ENCODE measurements at regions not wholly inside any gene's neighbourhood (a gene's known extent, or its start where the extent isn't known, plus 50 kb on each side); places are given as distances from the start of the nearest gene placed in this dataset.
"Not testable (repeated sequence)": the region's sequence is repeated elsewhere in the genome, so short reads cannot be mapped to it uniquely, and the experiment has no call there.

DNA sequence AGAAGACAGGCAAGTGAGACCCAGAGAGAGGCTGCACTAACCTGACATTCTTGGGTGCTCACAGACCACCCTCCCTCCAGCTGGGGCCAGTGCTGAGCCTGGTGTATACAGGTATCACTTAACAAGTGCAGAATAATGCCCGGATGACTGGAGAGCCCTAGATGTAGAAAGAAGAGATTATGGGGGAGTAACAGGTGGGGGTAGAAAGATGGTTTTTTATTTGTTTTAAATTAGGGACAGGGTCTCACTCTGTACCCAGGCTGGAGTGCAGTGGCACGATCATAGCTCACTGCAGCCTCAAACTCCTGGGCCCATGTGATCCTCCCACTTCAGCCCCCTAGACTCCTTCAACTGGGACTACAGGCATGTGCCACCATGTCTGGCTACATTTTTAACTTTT lies 53.1 kb upstream of the CYP2B6 start:
- TF ChIP-seq CREM (IDR thresholded peaks at IDR 0.05; ENCODE audit: low read depth); POLR2AphosphoS5 (IDR thresholded peaks at IDR 0.05; ENCODE audit: low read length); POLR2A (IDR thresholded peaks at IDR 0.05; ENCODE audit: low read depth, low read length); EZH2 (IDR thresholded peaks at IDR 0.05; ENCODE audit: borderline replicate concordance, control insufficient read depth, low read depth, low read length); RCOR1 (conservative IDR thresholded peaks at IDR 0.05; ENCODE audit: low read depth, low read length); JUND (IDR thresholded peaks at IDR 0.05; ENCODE audit: low read depth, low read length): not testable (repeated sequence)
- TF ChIP-seq, protein P1, sequence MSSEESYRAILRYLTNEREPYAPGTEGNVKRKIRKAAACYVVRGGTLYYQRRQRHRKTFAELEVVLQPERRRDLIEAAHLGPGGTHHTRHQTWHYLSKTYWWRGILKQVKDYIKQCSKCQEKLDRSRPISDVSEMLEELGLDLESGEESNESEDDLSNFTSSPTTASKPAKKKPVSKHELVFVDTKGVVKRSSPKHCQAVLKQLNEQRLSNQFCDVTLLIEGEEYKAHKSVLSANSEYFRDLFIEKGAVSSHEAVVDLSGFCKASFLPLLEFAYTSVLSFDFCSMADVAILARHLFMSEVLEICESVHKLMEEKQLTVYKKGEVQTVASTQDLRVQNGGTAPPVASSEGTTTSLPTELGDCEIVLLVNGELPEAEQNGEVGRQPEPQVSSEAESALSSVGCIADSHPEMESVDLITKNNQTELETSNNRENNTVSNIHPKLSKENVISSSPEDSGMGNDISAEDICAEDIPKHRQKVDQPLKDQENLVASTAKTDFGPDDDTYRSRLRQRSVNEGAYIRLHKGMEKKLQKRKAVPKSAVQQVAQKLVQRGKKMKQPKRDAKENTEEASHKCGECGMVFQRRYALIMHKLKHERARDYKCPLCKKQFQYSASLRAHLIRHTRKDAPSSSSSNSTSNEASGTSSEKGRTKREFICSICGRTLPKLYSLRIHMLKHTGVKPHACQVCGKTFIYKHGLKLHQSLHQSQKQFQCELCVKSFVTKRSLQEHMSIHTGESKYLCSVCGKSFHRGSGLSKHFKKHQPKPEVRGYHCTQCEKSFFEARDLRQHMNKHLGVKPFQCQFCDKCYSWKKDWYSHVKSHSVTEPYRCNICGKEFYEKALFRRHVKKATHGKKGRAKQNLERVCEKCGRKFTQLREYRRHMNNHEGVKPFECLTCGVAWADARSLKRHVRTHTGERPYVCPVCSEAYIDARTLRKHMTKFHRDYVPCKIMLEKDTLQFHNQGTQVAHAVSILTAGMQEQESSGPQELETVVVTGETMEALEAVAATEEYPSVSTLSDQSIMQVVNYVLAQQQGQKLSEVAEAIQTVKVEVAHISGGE (CRISPR knock-in tag; IDR thresholded peaks at IDR 0.05): not testable (repeated sequence)
- TF ChIP-seq, protein P2, sequence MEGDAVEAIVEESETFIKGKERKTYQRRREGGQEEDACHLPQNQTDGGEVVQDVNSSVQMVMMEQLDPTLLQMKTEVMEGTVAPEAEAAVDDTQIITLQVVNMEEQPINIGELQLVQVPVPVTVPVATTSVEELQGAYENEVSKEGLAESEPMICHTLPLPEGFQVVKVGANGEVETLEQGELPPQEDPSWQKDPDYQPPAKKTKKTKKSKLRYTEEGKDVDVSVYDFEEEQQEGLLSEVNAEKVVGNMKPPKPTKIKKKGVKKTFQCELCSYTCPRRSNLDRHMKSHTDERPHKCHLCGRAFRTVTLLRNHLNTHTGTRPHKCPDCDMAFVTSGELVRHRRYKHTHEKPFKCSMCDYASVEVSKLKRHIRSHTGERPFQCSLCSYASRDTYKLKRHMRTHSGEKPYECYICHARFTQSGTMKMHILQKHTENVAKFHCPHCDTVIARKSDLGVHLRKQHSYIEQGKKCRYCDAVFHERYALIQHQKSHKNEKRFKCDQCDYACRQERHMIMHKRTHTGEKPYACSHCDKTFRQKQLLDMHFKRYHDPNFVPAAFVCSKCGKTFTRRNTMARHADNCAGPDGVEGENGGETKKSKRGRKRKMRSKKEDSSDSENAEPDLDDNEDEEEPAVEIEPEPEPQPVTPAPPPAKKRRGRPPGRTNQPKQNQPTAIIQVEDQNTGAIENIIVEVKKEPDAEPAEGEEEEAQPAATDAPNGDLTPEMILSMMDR (IDR thresholded peaks at IDR 0.05 in 2 of 3, conservative IDR thresholded peaks at IDR 0.05 in 1 of 3; ENCODE audit: control insufficient read depth in 2 of 3, extremely low read depth in 1 of 3, insufficient read depth in 1 of 3, low read depth in 3 of 3, low read length in 3 of 3): not testable (repeated sequence)
- TF ChIP-seq, protein P3, sequence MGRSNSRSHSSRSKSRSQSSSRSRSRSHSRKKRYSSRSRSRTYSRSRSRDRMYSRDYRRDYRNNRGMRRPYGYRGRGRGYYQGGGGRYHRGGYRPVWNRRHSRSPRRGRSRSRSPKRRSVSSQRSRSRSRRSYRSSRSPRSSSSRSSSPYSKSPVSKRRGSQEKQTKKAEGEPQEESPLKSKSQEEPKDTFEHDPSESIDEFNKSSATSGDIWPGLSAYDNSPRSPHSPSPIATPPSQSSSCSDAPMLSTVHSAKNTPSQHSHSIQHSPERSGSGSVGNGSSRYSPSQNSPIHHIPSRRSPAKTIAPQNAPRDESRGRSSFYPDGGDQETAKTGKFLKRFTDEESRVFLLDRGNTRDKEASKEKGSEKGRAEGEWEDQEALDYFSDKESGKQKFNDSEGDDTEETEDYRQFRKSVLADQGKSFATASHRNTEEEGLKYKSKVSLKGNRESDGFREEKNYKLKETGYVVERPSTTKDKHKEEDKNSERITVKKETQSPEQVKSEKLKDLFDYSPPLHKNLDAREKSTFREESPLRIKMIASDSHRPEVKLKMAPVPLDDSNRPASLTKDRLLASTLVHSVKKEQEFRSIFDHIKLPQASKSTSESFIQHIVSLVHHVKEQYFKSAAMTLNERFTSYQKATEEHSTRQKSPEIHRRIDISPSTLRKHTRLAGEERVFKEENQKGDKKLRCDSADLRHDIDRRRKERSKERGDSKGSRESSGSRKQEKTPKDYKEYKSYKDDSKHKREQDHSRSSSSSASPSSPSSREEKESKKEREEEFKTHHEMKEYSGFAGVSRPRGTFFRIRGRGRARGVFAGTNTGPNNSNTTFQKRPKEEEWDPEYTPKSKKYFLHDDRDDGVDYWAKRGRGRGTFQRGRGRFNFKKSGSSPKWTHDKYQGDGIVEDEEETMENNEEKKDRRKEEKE (IDR thresholded peaks at IDR 0.05): not testable (repeated sequence)
- TF ChIP-seq, protein P4, sequence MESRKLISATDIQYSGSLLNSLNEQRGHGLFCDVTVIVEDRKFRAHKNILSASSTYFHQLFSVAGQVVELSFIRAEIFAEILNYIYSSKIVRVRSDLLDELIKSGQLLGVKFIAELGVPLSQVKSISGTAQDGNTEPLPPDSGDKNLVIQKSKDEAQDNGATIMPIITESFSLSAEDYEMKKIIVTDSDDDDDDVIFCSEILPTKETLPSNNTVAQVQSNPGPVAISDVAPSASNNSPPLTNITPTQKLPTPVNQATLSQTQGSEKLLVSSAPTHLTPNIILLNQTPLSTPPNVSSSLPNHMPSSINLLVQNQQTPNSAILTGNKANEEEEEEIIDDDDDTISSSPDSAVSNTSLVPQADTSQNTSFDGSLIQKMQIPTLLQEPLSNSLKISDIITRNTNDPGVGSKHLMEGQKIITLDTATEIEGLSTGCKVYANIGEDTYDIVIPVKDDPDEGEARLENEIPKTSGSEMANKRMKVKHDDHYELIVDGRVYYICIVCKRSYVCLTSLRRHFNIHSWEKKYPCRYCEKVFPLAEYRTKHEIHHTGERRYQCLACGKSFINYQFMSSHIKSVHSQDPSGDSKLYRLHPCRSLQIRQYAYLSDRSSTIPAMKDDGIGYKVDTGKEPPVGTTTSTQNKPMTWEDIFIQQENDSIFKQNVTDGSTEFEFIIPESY (IDR thresholded peaks at IDR 0.05): not testable (repeated sequence)
- TF ChIP-seq, protein P5, sequence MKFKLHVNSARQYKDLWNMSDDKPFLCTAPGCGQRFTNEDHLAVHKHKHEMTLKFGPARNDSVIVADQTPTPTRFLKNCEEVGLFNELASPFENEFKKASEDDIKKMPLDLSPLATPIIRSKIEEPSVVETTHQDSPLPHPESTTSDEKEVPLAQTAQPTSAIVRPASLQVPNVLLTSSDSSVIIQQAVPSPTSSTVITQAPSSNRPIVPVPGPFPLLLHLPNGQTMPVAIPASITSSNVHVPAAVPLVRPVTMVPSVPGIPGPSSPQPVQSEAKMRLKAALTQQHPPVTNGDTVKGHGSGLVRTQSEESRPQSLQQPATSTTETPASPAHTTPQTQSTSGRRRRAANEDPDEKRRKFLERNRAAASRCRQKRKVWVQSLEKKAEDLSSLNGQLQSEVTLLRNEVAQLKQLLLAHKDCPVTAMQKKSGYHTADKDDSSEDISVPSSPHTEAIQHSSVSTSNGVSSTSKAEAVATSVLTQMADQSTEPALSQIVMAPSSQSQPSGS (IDR thresholded peaks at IDR 0.05; ENCODE audit: low read length): not testable (repeated sequence)
- TF ChIP-seq, protein P6, sequence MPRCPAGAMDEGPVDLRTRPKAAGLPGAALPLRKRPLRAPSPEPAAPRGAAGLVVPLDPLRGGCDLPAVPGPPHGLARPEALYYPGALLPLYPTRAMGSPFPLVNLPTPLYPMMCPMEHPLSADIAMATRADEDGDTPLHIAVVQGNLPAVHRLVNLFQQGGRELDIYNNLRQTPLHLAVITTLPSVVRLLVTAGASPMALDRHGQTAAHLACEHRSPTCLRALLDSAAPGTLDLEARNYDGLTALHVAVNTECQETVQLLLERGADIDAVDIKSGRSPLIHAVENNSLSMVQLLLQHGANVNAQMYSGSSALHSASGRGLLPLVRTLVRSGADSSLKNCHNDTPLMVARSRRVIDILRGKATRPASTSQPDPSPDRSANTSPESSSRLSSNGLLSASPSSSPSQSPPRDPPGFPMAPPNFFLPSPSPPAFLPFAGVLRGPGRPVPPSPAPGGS (IDR thresholded peaks at IDR 0.05; ENCODE audit: borderline replicate concordance, insufficient read depth, low read depth, low read length, poor library complexity, severe bottlenecking): not testable (repeated sequence)

All from GM12878 (cell line).